Choroid plexus epithelial cell (primary cell): ENCODE measurements at regions not wholly inside any gene's neighbourhood (a gene's known extent, or its start where the extent isn't known, plus 50 kb on each side); places are given as distances from the start of the nearest gene placed in this dataset.

Source experiments
- DNase-seq: peaks from one replicate; pipeline ENCODE4 v3.0.0-alpha.2; 2010; ENCODE audit warnings: low read depth
- H3K4me3 ChIP-seq: 2 replicates; pipeline ENCODE4 v1.5.1; 2011; ENCODE audit warnings: low read depth, mild to moderate bottlenecking, control low read depth, low read length, moderate library complexity
- CTCF ChIP-seq: conservative IDR thresholded peaks from 2 replicates; pipeline ENCODE4 v1.5.1; 2011; ENCODE audit warnings: low read depth, mild to moderate bottlenecking, control low read depth, inconsistent platforms, low read length, moderate library complexity

DNA sequence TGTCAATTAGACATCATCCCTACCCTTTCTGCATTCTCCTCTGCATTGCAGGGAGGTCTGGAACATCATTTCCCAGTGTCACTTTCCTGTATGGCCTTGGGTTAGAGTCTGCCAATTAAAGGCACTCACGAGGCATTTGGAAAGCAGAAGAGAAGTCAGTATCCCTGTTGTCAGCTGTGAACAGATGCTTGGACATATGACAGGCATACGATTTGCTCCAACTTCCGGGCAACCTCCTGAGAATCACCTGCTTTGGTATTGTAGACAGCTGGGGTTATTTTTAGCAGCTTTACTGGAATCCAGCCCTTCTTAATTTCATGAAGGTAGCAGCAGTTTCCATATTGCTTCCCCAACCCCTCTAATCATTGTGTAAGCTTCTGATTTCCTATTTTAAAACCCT, 88.7 kb upstream of the DHRS4 start:
- no peak overlapping the region for H3K4me3 ChIP-seq
- no peak for DNase-seq
- TF ChIP-seq CTCF = no peak

- H3K4me3 ChIP-seq = no peak overlapping the region
- no peak for TF ChIP-seq CTCF
- no peak for DNase-seq
Observed at GRCh38 chr14:23865502-23865901, 88.1 kb upstream of the DHRS4 start.

- no peak overlapping the region for H3K4me3 ChIP-seq
- DNase-seq = no peak
- TF ChIP-seq CTCF = no peak
Observed at GRCh38 chr14:23866269-23866668, 87.3 kb upstream of the DHRS4 start.

DNA sequence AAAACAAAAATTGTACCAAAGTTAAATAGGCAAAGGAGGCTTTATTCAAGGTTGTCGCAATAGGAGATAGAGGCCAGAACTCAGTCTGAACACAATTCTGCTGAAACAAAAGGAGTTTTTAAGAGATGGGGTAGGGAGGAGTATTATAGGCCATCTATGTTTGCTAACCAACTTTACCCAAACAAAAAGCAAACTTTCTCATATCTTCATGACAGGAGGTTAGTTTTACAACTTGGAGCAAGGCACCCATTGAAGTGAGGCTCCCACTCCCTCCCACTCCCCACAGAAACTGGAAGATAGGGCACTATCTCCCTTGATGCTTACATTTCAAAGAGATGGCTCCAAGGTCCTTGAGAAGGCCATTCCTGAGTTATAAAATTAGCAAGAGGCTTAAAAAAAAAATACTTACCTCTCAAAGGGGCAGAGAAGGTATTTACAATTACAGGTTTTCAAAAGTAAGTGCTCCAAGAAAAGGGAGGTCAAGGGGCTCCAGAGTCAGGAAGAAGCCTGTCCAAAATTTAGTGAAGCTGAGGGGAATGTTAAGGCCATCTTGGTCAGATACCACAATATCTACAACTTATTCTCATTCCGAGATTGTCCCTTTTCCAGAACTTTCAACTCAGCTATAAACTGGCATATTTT, 84.4 kb upstream of the DHRS4 start:
- no peak overlapping the region for H3K4me3 ChIP-seq
- no peak for DNase-seq
- no peak for TF ChIP-seq CTCF

DNA sequence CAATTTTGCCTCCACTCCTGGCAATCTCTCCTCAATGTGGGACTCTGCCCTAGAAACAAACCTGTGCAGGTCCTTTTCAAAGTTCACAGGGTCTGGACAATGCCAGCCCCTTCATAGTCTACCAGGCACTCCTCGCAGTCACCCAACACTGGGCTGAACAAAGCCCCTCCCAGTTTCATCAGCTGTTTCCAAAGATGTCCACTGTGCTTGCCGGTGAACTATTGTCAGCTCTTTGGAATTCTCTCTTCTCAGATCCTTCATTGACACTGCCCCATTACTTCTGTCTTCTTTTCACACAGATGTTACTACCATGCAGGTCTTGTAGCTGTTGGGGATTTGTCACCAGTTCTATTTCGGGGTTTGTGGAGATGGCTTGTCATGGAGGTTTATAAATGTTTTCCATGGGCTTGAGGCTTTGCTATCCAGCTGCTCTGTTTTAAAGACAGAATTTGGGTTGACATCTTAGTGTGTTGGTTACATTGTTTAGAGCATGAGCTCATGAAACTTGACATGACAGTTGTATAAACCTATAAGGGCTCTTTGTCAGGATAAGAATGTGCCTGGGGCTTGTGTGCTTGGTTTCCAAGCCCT, 77.3 kb upstream of the DHRS4 start:
- TF ChIP-seq CTCF = no peak
- no peak for DNase-seq
- no peak overlapping the region for H3K4me3 ChIP-seq

GRCh38 chr14:23877111-23877510, 76.5 kb upstream of the DHRS4 start:
- no peak overlapping the region for H3K4me3 ChIP-seq
- DNase-seq = no peak
- no peak for TF ChIP-seq CTCF
